ENCODE measurements at regions not wholly inside any gene's neighbourhood (a gene's known extent, or its start where the extent isn't known, plus 50 kb on each side); places are given as distances from the start of the nearest gene placed in this dataset.

DNA sequence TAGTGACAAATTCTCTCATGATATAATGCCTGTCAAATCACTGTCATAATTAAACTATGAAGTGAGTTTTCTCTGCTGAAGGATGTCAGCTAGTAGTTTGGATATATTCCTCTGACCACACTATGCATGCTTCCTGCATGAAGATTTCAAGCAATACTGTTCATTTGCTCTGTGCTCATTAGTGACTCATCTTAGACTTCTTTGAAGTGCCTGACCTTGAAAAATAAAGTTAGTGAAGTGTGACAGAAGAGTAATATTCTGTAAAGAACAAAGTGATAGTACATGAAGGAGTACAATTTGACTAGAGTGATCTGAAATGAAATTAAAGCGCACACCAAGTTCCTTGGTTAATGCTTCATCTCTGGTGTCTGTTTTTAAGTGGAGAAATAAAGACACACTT lies 629.5 kb upstream of the ANO3 start:
- DNase-seq (ENCODE audit: low read depth, low spot score) (no peak), ATAC-seq (no peak)
- Histone ChIP-seq H3K4me3 (ENCODE audit: low read depth in 2 of 2, low read length in 2 of 2) (no peak overlapping the region), H3K27me3 (ENCODE audit: control insufficient read depth, insufficient read depth, low read length) (no peaks in the 10 kb centered on the region), H3K27ac (ENCODE audit: low read length) (no peak overlapping the region), H3K4me1 (ENCODE audit: control insufficient read depth, insufficient read depth, low read length) (no peaks in the 10 kb centered on the region), H3K9me3 (ENCODE audit: control insufficient read depth, insufficient read depth, low read depth, low read length) (no peaks in the 10 kb centered on the region), H3K36me3 (ENCODE audit: control insufficient read depth, insufficient read depth, low read length) (no peaks in the 10 kb centered on the region)
- in situ Hi-C loops (cut with HindIII; ENCODE audit: low pct_unique_long_range_greater_than_20kb, low sequenced_read_pairs) (no loop called here), intact Hi-C loops (cut with micrococcal nuclease; ENCODE audit: unreplicated experiment) (no loop called here)
- TF ChIP-seq POLR2AphosphoS5 (IDR thresholded peaks at IDR 0.05; ENCODE audit: low read depth, low read length) (no peak), SIN3A (IDR thresholded peaks at IDR 0.05; ENCODE audit: borderline replicate concordance, insufficient read depth, low read depth, low read length) (no peak), TCF7L2 (IDR thresholded peaks at IDR 0.05; ENCODE audit: low read depth, low read length) (no peak)
- TF ChIP-seq, protein P1, sequence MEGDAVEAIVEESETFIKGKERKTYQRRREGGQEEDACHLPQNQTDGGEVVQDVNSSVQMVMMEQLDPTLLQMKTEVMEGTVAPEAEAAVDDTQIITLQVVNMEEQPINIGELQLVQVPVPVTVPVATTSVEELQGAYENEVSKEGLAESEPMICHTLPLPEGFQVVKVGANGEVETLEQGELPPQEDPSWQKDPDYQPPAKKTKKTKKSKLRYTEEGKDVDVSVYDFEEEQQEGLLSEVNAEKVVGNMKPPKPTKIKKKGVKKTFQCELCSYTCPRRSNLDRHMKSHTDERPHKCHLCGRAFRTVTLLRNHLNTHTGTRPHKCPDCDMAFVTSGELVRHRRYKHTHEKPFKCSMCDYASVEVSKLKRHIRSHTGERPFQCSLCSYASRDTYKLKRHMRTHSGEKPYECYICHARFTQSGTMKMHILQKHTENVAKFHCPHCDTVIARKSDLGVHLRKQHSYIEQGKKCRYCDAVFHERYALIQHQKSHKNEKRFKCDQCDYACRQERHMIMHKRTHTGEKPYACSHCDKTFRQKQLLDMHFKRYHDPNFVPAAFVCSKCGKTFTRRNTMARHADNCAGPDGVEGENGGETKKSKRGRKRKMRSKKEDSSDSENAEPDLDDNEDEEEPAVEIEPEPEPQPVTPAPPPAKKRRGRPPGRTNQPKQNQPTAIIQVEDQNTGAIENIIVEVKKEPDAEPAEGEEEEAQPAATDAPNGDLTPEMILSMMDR (IDR thresholded peaks at IDR 0.05) = no peak
- TF ChIP-seq, protein P2, sequence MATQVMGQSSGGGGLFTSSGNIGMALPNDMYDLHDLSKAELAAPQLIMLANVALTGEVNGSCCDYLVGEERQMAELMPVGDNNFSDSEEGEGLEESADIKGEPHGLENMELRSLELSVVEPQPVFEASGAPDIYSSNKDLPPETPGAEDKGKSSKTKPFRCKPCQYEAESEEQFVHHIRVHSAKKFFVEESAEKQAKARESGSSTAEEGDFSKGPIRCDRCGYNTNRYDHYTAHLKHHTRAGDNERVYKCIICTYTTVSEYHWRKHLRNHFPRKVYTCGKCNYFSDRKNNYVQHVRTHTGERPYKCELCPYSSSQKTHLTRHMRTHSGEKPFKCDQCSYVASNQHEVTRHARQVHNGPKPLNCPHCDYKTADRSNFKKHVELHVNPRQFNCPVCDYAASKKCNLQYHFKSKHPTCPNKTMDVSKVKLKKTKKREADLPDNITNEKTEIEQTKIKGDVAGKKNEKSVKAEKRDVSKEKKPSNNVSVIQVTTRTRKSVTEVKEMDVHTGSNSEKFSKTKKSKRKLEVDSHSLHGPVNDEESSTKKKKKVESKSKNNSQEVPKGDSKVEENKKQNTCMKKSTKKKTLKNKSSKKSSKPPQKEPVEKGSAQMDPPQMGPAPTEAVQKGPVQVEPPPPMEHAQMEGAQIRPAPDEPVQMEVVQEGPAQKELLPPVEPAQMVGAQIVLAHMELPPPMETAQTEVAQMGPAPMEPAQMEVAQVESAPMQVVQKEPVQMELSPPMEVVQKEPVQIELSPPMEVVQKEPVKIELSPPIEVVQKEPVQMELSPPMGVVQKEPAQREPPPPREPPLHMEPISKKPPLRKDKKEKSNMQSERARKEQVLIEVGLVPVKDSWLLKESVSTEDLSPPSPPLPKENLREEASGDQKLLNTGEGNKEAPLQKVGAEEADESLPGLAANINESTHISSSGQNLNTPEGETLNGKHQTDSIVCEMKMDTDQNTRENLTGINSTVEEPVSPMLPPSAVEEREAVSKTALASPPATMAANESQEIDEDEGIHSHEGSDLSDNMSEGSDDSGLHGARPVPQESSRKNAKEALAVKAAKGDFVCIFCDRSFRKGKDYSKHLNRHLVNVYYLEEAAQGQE (IDR thresholded peaks at IDR 0.05; ENCODE audit: insufficient read depth in 1 of 2, low read depth in 2 of 2, low read length in 1 of 2) = no peak
- POLR2A ChIA-PET = no interaction called here
- BruUV-seq (replicated peaks) = no TSS peak
- CTCF ChIA-PET = no interaction called here

DNA sequence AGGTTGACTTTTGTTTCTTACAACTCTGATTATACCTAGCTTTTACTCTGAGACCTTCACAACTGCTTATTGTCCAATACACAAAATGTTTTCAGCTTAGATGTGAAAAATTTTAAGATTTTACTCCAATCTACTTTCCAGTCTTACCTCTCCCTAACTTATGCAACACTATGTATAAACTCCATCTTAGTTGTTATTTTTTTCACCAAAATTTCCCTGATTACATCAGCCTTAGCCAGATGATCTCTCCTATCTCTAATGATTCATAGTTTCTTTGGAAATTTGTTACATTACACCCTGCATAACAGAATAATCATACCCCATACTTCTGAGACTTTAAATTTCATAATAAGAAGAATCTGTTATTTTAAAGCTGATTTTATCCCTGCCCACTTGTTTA lies 621.0 kb upstream of the ANO3 start:
- no peaks in the 10 kb centered on the region for H3K9me3 ChIP-seq (ENCODE audit: control insufficient read depth, insufficient read depth, low read depth, low read length)
- no TSS peak for BruUV-seq (replicated peaks)
- TF ChIP-seq TCF7L2 (IDR thresholded peaks at IDR 0.05; ENCODE audit: low read depth, low read length) = no peak
- no peak for TF ChIP-seq SIN3A (IDR thresholded peaks at IDR 0.05; ENCODE audit: borderline replicate concordance, insufficient read depth, low read depth, low read length)
- TF ChIP-seq POLR2AphosphoS5 (IDR thresholded peaks at IDR 0.05; ENCODE audit: low read depth, low read length) = no peak
- CTCF ChIA-PET = no interaction called here
- H3K27ac ChIP-seq (ENCODE audit: low read length) = no peak overlapping the region
- H3K4me1 ChIP-seq (ENCODE audit: control insufficient read depth, insufficient read depth, low read length) = no peaks in the 10 kb centered on the region
- in situ Hi-C loops (cut with HindIII; ENCODE audit: low pct_unique_long_range_greater_than_20kb, low sequenced_read_pairs) (no loop called here), intact Hi-C loops (cut with micrococcal nuclease; ENCODE audit: unreplicated experiment) (no loop called here)
- ATAC-seq = no peak
- no peaks in the 10 kb centered on the region for H3K36me3 ChIP-seq (ENCODE audit: control insufficient read depth, insufficient read depth, low read length)
- POLR2A ChIA-PET = no interaction called here
- H3K4me3 ChIP-seq (ENCODE audit: low read depth in 2 of 2, low read length in 2 of 2) = no peak overlapping the region
- H3K27me3 ChIP-seq (ENCODE audit: control insufficient read depth, insufficient read depth, low read length) = no peaks in the 10 kb centered on the region
- no peak for DNase-seq (ENCODE audit: low read depth, low spot score)

DNA sequence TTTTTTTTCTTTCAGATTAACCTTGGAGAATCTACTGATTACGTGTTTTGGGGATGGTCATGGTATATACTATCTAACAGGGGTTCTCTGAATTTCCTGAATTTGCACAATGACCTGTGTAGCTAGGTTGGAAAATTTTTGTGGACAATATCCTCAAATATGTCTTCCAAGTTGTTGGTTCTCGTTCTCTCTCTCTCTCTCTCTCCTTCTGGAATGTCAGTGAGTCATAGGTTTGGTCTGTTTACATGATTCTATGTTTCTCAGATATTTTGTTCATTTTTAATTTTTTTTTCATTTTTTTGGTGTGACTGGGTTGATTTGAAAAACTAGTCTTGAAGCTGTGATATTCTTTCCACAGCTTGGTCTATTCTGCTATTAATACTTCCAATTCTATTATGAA lies 604.0 kb upstream of the ANO3 start:
- no peak for ATAC-seq
- no peak for DNase-seq (ENCODE audit: low read depth, low spot score)

More for the DNA sequence above, 604.0 kb upstream of the ANO3 start:
- H3K4me1 ChIP-seq (ENCODE audit: control insufficient read depth, insufficient read depth, low read length) = no peaks in the 10 kb centered on the region
- POLR2A ChIA-PET = no interaction called here
- H3K27ac ChIP-seq (ENCODE audit: low read length) = no peak overlapping the region
- no peaks in the 10 kb centered on the region for H3K36me3 ChIP-seq (ENCODE audit: control insufficient read depth, insufficient read depth, low read length)
- CTCF ChIA-PET = no interaction called here
- intact Hi-C loops (cut with micrococcal nuclease; ENCODE audit: unreplicated experiment) = no loop called here
- no peaks in the 10 kb centered on the region for H3K9me3 ChIP-seq (ENCODE audit: control insufficient read depth, insufficient read depth, low read depth, low read length)
- TF ChIP-seq, protein P1 (IDR thresholded peaks at IDR 0.05) = no peak
- TF ChIP-seq POLR2AphosphoS5 (IDR thresholded peaks at IDR 0.05; ENCODE audit: low read depth, low read length) (no peak), SIN3A (IDR thresholded peaks at IDR 0.05; ENCODE audit: borderline replicate concordance, insufficient read depth, low read depth, low read length) (no peak), TCF7L2 (IDR thresholded peaks at IDR 0.05; ENCODE audit: low read depth, low read length) (no peak)
- TF ChIP-seq, protein P2 (IDR thresholded peaks at IDR 0.05; ENCODE audit: insufficient read depth in 1 of 2, low read depth in 2 of 2, low read length in 1 of 2) = no peak
- in situ Hi-C loops (cut with HindIII; ENCODE audit: low pct_unique_long_range_greater_than_20kb, low sequenced_read_pairs) = no loop called here
- no peak overlapping the region for H3K4me3 ChIP-seq (ENCODE audit: low read depth in 2 of 2, low read length in 2 of 2)
- H3K27me3 ChIP-seq (ENCODE audit: control insufficient read depth, insufficient read depth, low read length) = no peaks in the 10 kb centered on the region
- no TSS peak for BruUV-seq (replicated peaks)
